HG02938 (cell line): ENCODE measurements at regions not wholly inside any gene's neighbourhood (a gene's known extent, or its start where the extent isn't known, plus 50 kb on each side); places are given as distances from the start of the nearest gene placed in this dataset.
"Not testable (repeated sequence)": the region's sequence is repeated elsewhere in the genome, so short reads cannot be mapped to it uniquely, and the experiment has no call there.

Source experiments
- ATAC-seq: cut with Tn5 transposase; IDR thresholded peaks from one replicate; pipeline ENCODE4 v1.9.1; 2021; ENCODE audit warnings: mild to moderate bottlenecking, moderate library complexity; ENCODE audit not compliant: unreplicated experiment

DNA sequence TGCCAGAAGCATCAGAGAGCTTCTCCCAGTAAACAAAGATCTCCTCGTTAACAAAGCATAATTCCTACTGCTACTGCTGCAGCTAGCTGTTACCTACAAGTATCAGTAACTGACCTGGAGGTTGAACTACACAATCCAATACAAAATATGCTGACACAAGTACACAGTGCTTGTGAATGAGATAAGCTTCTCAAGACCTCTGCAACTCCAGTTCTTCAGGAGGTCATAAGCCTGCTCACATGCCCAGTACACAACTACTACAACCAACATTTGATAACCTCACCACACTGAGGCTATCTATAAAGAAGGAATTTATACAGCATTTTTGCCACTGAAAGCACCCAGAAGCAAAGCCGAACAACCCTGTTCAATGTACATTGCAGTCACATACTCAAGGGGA is 66.7 kb upstream of the SMARCAD1 start:
- ATAC-seq = no peak

DNA sequence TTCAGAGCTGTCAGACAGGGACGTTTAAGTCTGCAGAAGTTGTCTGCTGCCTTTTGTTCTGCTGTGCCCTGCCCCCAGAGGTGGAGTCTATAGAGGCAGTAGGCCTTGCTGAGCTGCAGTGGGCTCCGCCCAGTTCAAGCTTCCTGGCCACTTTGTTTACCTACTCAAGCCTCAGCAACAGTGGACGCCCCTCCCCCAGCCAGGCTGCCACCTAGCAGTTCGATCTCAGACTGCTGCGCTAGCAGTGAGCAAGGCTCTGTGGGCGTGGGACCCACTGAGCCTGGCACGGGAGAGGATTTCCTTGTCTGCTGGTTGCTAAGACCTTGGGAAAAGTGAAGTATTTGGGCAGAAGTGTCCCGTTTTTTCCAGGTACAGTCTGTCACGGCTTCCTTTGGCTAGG is 59.6 kb upstream of the SMARCAD1 start:
- not testable (repeated sequence) for ATAC-seq

DNA sequence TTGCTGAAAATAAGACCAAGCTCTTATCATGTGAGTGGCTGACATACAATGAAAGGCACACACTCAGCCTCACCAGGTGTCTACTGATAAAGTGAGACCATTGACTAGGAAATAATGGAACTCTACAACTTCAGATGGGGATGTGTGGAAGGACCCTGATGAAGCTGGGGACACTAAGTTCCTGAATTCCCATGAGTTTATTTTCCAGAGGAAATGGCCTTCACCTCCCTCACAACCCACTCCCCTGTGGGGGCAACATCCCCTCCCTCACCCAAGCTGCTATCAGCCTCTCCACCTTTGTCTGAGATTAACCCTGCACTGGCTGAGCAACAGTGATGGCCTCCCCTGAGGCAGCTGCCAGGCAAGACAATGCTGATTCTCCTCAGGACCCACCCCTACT is 55.2 kb upstream of the SMARCAD1 start:
- ATAC-seq = no peak

DNA sequence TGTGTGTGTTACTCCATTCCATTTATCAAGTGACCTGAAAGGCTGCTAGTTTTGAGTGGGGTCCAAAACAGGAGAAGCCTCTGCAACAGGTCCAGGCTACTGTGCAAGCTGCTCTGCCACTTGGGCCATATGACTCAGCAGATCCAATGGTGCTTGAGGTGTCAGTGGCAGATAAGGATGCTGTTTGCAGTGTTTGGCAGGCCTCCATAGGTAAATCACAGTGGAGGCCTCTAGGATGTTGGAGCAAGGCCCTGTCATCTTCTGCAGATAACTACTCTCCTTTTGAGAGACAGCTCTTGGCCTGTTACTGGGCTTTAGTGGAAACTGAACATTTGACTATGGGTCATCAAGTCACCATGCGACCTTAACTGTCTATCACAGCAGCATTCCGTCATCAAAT is 52.3 kb upstream of the SMARCAD1 start:
- not testable (repeated sequence) for ATAC-seq

DNA sequence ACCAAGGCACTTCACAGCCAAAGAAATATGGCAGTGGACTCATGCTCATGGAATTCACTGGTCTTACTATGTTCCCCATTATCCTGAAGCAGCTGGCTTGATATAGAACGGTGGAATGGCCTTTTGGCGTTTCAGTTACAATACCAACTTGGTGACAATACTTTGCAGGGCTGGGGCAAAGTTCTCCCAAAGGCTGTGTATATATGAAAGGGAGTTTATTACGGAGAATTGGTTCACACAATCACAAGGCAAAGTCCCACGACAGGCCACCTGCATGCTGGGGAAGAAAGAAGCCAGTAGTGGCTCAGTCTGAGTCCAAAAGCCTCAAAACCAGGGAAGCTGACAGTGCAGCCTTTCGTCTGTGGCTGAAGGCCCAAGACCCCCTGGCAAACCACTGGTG is 50.8 kb upstream of the SMARCAD1 start:
- ATAC-seq = no peak
